NCI-H2196 (cell line): ENCODE measurements at regions not wholly inside any gene's neighbourhood (a gene's known extent, or its start where the extent isn't known, plus 50 kb on each side); places are given as distances from the start of the nearest gene placed in this dataset.
"Not testable (repeated sequence)": the region's sequence is repeated elsewhere in the genome, so short reads cannot be mapped to it uniquely, and the experiment has no call there.

Source experiments
- DNase-seq: peaks from one replicate; lab custom pipeline; 2025; ENCODE audit not compliant: unreplicated experiment; lab: John Stamatoyannopoulos, UW

- peak; percentile 10 for DNase-seq
Measured at GRCh38 chr1:38758820-38759219, 100.8 kb downstream of the RRAGC start.

GRCh38 chr1:38746941-38747600, 112.5 kb downstream of the RRAGC start:
- DNase-seq = no peak

DNA sequence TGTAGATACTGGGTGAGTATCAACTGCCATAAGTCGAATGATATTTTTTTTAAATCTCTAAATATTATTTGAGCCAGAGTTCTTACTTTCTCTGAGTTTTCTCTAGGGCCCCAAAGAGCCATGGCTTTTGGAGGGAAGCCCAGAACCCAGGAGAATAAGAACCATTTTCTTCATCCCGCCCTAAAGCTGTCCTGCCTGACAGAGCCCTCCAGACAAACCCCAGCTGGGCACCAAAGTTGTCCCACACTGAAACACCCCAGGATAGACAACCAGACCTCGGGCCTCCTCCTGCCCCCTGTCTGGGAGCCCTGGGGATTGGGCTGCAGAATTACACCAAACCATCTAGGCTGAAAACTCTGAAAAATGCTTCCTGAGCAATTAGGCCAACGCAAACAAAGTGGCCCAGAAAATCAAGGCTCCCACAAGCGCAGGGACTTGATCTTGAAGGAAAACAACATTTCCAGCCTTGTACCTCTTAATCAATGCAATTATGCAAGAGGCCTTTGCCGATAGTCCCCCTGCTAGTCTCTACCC, 113.1 kb downstream of the RRAGC start:
- DNase-seq = no peak

DNA sequence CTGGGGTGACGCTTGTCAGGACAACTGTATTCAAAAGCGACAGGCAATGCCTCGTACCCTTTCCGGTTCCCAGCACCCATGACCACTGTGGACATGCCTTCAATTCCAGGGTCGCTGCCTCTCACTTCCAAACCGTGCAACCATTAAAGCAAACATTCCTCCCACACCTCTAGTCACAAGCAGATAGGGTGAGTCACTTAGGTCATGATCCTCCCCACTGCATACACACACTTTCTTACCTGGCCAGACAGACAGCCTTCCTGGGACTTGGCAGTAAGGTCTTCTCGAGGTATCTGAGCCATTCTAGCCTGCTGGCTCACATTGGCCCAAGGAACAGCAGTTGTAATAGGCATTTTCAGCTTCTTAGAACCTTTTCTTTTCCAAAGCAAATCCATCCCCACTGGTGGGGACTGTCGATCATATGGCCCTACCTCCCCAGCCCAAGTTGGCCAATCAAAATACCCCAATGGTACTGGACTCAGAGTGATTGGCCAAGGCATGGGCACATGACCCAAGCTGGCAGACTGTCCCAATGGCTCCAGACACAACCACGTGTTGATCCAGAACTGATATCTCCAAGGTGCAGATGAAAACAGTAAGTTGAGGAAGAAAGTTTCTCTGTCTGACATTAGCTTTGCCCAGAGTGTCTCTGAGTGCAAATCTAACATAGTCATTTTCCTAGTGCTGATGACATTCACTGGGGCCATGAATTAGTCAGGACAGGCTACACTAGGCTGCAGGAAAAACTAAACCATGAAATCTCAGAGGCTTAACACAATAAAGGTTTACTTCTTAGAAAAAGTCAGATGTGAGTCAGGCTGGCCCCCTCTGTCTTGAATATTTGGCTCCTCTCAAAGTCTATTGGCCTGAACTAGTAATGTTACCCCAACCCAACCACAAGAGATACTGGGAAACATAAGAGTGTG, 113.8 kb downstream of the RRAGC start:
- DNase-seq = no peak

DNA sequence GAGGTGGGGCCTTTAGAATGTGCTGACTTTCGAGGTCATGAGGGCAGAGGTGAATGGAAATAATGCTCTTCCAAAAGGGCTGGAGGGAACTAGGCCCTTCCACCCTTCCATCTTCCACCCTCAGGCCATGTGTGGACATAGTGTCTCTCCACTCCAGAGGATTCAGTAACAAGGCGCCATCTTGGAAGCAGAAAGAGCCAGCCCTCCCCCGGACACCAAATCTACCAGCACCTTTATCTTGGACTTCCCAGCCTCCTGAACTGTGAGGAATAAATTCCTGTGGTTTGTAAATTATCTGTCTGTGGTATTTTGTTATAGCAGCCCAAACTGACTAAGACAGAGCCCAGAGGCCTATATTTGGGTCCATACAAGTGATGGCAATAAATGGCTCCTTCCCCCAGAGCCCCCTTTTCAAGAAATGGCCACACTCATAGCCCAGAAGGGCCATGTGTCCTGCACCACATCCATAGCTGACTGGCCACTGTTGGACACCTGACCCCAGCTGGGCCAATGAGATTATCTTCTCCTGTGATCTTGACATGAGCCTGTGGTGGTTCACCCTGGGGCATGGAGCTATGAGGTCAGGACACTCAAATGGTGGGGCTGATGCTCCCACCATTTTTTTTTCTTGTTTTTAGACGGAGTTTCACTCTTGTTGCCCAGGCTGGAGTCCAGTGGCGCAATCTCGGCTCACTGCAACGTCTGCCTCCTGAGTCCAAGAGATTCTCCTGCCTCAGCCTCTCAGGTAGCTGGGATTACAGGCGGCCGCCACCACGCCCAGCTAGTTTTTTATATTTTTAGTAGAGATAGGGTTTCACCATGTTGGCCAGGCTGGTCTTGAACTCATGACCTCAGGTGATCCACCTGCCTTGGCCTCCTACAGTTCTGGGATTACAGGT, 114.9 kb downstream of the RRAGC start:
- no peak for DNase-seq

- no peak for DNase-seq
Measured at GRCh38 chr1:38743184-38743583, 116.4 kb downstream of the RRAGC start.

- DNase-seq = no peak
Measured at GRCh38 chr1:38741341-38741740, 118.2 kb downstream of the RRAGC start.

- no peak for DNase-seq
Measured at GRCh38 chr1:38740487-38740886, 119.1 kb downstream of the RRAGC start.

DNA sequence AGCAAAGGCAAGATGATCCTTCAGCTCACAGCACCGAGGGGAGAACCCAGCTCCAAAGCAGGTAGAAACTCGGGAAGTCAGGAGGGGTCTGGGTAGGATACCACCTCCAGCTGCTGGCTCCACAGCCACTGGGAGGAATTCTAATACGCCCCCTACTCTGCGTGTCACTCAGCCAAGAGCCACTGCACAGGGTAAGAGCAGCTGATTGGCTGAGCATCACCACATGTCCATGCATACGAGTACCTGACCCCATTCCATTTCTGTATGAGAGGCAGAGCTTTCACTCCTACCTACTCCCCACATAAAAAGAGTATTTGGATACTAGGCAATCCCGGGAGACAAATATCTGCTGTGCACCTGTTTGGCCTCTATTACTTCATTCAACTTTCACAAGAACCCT, 121.4 kb downstream of the RRAGC start:
- no peak for DNase-seq

DNA sequence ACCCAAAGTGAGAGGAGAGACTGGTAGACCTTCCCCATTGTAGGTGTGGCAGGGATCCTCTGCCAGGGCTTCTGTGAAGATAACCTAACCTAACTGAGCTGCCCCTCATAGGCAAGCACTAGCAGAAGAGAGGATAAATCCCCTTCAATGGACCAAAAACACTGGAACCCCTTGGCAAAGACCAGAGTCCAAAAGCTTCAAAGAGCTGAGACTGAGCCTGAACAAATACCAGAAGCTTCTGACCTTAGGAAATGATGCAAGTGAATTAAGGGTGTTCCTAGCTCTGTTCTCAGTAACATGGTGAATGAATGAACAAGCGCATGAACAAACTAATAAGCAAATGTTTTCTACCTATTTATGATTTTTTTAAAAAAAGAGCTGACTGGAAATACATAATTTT, 123.2 kb downstream of the RRAGC start:
- DNase-seq = no peak

GRCh38 chr1:38735651-38736161, 123.9 kb downstream of the RRAGC start:
- no peak for DNase-seq

GRCh38 chr1:38733761-38734160, 125.8 kb downstream of the RRAGC start:
- no peak for DNase-seq

DNA sequence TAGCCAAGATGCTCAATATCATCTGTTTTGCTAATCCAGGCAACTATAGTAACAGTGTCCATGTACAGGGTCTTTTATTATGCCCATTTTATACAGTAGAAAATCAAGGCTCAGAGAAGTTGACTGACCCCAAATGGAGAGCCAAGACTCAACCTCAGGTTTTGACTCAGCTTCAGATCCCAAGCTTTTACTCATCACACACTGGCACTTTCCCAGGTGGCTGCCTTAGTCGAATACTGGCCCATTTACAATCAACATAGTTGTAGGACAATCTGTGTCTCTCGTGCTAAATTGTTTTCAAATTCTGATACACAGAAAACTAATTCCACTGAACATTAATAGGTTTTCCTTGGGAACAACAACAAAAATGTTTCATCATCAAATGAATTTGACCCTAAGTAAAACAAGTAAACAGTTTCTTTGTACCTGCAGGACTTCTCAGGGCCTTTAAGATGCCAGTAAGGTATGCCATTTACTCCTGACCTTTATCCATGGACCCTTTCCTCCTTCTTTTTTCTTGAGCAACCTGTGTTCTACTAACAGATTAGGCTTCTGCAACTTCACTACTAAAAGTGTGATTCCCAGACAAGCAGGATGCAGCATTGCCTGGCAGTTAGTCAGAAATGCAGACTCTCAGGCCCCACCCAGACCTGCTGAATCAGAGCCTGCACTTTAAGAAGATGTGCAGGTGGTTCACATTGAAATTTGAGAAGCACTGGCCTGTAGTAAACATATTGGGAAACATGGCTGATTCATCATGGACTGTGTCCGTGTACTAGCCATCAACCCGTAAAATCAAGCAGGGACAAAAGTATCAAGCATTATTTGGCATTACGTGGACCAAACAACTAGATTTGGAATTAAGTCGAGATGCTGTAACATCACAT, 128.8 kb downstream of the RRAGC start:
- DNase-seq = no peak

DNA sequence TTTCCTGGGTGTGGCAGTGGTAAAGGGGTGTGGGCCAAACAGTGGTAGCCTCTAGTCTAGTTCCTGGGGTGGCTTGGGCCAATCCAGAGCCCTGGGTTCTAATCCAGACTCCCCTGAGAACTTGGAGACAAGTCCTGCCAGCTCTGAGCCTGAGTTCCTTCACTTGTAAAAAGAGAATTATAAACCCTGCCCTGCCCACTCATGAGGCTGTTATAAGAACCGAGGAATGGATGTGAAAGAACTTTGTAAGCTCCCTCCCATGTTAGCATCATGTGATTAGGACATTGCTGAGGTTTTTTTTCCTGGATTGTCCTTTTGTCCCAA, 131.0 kb downstream of the RRAGC start:
- DNase-seq = no peak

- DNase-seq = no peak
Measured at GRCh38 chr1:38727684-38728584, 131.6 kb downstream of the RRAGC start.

DNA sequence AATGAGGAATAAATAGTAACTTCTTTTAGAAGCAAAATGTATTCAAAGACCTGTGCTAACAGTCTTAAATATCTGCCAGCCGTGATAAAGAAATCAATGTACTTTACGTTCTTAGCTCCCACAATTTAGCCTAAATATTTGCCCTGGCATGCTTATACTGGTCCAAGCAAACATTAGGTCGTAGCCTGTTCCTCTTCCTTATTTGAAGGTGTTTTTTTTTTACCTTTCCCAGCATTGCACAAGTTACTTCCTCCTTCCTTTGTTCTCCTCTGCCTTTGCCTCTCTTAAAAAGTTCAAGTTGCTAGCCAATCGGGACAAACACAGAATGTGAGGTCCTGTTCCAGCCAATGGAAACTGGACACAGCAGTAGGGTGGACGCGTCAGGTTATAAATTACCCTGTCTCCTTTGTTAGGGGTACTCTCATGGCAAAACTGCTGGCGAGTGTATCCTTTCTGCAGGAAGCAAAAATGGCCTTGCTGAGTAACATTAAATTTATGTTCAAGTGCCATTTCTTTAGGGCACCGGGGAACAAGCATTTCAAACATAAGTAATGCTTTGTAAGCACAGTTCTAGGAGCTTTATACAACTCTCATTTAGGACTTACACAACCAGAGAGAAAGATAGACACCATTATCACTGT, 134.1 kb downstream of the RRAGC start:
- not testable (repeated sequence) for DNase-seq

DNA sequence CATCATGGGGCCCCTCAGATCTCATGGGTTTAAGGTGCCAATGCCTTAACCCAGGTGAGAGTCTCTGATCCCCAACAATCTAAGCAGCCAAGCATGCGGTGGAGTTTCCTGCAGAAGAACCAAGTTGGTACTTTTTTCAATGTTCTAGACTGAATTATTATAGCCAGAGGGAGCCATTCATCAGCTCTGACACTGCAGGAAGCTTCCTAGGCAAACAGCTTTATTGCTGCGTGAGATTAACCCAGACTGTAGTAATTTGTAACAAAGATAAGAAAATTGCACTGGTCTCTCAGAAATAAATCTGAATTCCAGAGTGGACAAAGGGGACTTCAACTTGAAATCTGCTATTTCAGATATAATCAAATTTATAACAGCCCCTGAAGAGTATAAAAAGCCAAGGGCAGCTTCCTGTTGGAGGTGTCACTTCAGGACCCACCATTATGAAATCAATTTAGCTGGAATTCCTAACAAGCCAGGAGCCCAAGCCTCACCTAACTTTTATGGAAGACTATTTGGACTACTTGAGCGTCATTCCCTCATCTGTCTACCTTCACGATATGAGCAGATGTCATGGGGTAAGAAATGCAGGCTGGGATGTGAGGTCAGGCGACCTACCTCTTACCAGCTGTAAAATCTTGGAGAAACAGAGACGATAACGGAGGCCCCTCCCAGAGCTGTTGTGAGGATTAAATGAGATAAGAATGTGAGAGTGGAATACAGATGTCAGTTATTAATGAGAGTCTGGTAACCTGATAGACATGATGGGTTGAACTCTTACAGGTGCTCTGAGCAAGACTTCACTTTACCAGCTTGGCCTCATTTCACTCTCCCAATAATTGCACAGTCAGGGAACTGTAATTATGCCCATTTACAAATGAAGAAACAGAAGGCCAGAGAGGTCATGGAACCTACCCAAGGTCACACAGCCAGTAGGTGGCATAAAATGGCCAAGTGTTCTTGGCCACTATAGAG, 135.1 kb downstream of the RRAGC start:
- no peak for DNase-seq
